Uterus (tissue), 3 donors: ENCODE measurements at regions not wholly inside any gene's neighbourhood (a gene's known extent, or its start where the extent isn't known, plus 50 kb on each side); places are given as distances from the start of the nearest gene placed in this dataset.
"Not testable (repeated sequence)": the region's sequence is repeated elsewhere in the genome, so short reads cannot be mapped to it uniquely, and the experiment has no call there.

Experiments
- DNase-seq, 2 donors: peaks; one replicate each; pipeline ENCODE4 v3.0.0-alpha.2; 2019 to 2020
- H3K27ac ChIP-seq, 2 donors: fragments of 200-600 bp; sonication (generic); 1 replicate in 1 of 2; 2 replicates in 1 of 2; pipeline ENCODE4 v1.5.1; 2016 to 2018
- H3K27me3 ChIP-seq, 2 donors: fragments of 200-600 bp; sonication (generic); one replicate each; pipeline ENCODE4 v1.5.1; 2018 to 2019; ENCODE audit warnings: control low read depth in 1 of 2
- H3K36me3 ChIP-seq, 2 donors: fragments of 200-600 bp; sonication (generic); one replicate each; pipeline ENCODE4 v1.5.1; 2019; ENCODE audit warnings: control low read depth in 1 of 2
- H3K4me1 ChIP-seq, 2 donors: fragments of 200-600 bp; sonication (generic); one replicate each; pipeline ENCODE4 v1.5.1; 2018 to 2019; ENCODE audit warnings: control low read depth in 1 of 2
- H3K4me3 ChIP-seq, 2 donors: fragments of 200-600 bp; sonication (generic); 1 replicate in 1 of 2; 2 replicates in 1 of 2; pipeline ENCODE4 v1.5.1; 2018 to 2019; ENCODE audit warnings: mild to moderate bottlenecking in 1 of 2
- H3K9me3 ChIP-seq, 2 donors: fragments of 200-600 bp; sonication (generic); one replicate each; pipeline ENCODE4 v1.5.1; 2019; ENCODE audit warnings: control low read depth in 1 of 2
- CTCF ChIP-seq, 4 experiments: fragments of 200-600 bp in 2 of 4; fragments of 450-650 bp in 2 of 4; sonication (generic) in 2 of 4; IDR thresholded peaks; one replicate each; pipeline ENCODE4 v1.5.1; 2016 to 2019; ENCODE audit warnings: antibody characterized with exemption in 4 of 4, mild to moderate bottlenecking in 2 of 4, moderate library complexity in 1 of 4
- POLR2A ChIP-seq, 2 donors: fragments of 450-650 bp; IDR thresholded peaks; one replicate each; pipeline ENCODE4 v1.6.1; 2016; ENCODE audit warnings: antibody characterized with exemption in 2 of 2, mild to moderate bottlenecking in 1 of 2, moderate library complexity in 1 of 2
- intact Hi-C: fragments of 100-400 bp; cut with DNase I; formaldehyde crosslinking; loops from one replicate; pipeline ENCODE4 v1.15.1; 2023; ENCODE audit warnings: low total_unique reads
- donor health status: DM: yes; HTN: yes; CAD: no.

- H3K27me3 ChIP-seq = no peaks in the 10 kb centered on the region
- no peak overlapping the region for H3K4me3 ChIP-seq
- intact Hi-C loops = no loop called here
- H3K36me3 ChIP-seq = no peaks in the 10 kb centered on the region
- DNase-seq = no peak
- H3K27ac ChIP-seq = no peak overlapping the region
- no peaks in the 10 kb centered on the region for H3K9me3 ChIP-seq
- TF ChIP-seq CTCF (IDR thresholded peaks at IDR 0.05) (no peak), POLR2A (IDR thresholded peaks at IDR 0.05) (no peak)
- no peaks in the 10 kb centered on the region for H3K4me1 ChIP-seq
These were observed 526.2 kb downstream of the UQCRFS1 start for GRCh38 chr19:28686756-28687155.

GRCh38 chr19:28685802-28686201 is 527.1 kb downstream of the UQCRFS1 start:
- no peak for DNase-seq
- no peaks in the 10 kb centered on the region for H3K36me3 ChIP-seq
- intact Hi-C loops = no loop called here
- no peak overlapping the region for H3K4me3 ChIP-seq
- H3K27ac ChIP-seq = no peak overlapping the region
- no peaks in the 10 kb centered on the region for H3K27me3 ChIP-seq
- no peaks in the 10 kb centered on the region for H3K9me3 ChIP-seq
- TF ChIP-seq POLR2A (IDR thresholded peaks at IDR 0.05) = no peak
- TF ChIP-seq CTCF (IDR thresholded peaks at IDR 0.05) = no peak
- H3K4me1 ChIP-seq = no peaks in the 10 kb centered on the region

- DNase-seq, H3K27me3 ChIP-seq, H3K4me1 ChIP-seq, H3K4me3 ChIP-seq, H3K9me3 ChIP-seq, H3K36me3 ChIP-seq, H3K27ac ChIP-seq, intact Hi-C loops: not testable (repeated sequence)
These were observed 527.9 kb downstream of the UQCRFS1 start for GRCh38 chr19:28685077-28685476.

- DNase-seq = no peak
- Histone ChIP-seq H3K36me3 (no peaks in the 10 kb centered on the region), H3K27me3 (no peaks in the 10 kb centered on the region), H3K4me3 (no peak overlapping the region), H3K9me3 (no peaks in the 10 kb centered on the region), H3K4me1 (no peaks in the 10 kb centered on the region), H3K27ac (no peak overlapping the region)
- TF ChIP-seq POLR2A (IDR thresholded peaks at IDR 0.05) (no peak), CTCF (IDR thresholded peaks at IDR 0.05) (no peak)
- intact Hi-C loops = no loop called here
These were observed 532.8 kb downstream of the UQCRFS1 start for GRCh38 chr19:28680111-28680510.

GRCh38 chr19:28670836-28671235 is 542.1 kb downstream of the UQCRFS1 start:
- Histone ChIP-seq H3K4me3 (no peak overlapping the region), H3K9me3 (no peaks in the 10 kb centered on the region), H3K36me3 (no peaks in the 10 kb centered on the region), H3K27ac (no peak overlapping the region), H3K27me3 (no peaks in the 10 kb centered on the region), H3K4me1 (no peaks in the 10 kb centered on the region)
- DNase-seq = no peak
- TF ChIP-seq POLR2A (IDR thresholded peaks at IDR 0.05) (no peak), CTCF (IDR thresholded peaks at IDR 0.05) (no peak)
- intact Hi-C loops = no loop called here

GRCh38 chr19:28669804-28670203 is 543.1 kb downstream of the UQCRFS1 start:
- no peak overlapping the region for H3K4me3 ChIP-seq
- H3K27me3 ChIP-seq = no peaks in the 10 kb centered on the region
- H3K36me3 ChIP-seq = no peaks in the 10 kb centered on the region
- intact Hi-C loops = no loop called here
- H3K27ac ChIP-seq = no peak overlapping the region
- no peaks in the 10 kb centered on the region for H3K9me3 ChIP-seq
- DNase-seq = no peak
- TF ChIP-seq POLR2A (IDR thresholded peaks at IDR 0.05) (no peak), CTCF (IDR thresholded peaks at IDR 0.05) (no peak)
- H3K4me1 ChIP-seq = no peaks in the 10 kb centered on the region
